ENCODE measurements at regions not wholly inside any gene's neighbourhood (a gene's known extent, or its start where the extent isn't known, plus 50 kb on each side); places are given as distances from the start of the nearest gene placed in this dataset.

GRCh38 chr14:95392841-95393240, 73.1 kb upstream of the CLMN start (continued):
- TF ChIP-seq, protein P1, sequence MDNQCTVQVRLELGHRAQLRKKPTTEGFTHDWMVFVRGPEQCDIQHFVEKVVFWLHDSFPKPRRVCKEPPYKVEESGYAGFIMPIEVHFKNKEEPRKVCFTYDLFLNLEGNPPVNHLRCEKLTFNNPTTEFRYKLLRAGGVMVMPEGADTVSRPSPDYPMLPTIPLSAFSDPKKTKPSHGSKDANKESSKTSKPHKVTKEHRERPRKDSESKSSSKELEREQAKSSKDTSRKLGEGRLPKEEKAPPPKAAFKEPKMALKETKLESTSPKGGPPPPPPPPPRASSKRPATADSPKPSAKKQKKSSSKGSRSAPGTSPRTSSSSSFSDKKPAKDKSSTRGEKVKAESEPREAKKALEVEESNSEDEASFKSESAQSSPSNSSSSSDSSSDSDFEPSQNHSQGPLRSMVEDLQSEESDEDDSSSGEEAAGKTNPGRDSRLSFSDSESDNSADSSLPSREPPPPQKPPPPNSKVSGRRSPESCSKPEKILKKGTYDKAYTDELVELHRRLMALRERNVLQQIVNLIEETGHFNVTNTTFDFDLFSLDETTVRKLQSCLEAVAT (IDR thresholded peaks at IDR 0.05), result no peak
- no peak for TF ChIP-seq SIX5 (IDR thresholded peaks at IDR 0.05; ENCODE audit: low read depth, low read length, severe bottlenecking)

DNA sequence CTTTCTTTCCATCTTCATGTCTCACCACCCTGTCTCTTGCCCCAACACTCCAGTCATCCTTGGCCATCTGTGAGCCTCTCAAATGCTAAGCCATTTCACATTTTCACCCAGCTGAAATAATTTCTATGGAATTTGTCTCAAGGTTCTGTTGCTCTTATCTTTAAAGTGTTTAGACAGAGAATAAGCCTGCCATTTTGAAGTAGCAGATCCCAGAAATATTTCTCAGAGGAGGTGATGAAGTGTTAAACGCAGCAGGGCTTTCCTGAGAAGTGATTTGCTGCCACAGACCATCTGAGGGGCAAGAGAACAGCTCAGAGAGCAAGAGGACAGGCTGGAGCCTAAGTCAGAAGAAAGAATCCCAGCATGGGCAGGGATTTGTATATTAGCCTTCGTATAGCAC, 71.6 kb upstream of the CLMN start:
- FAIRE-seq, result no peak
- BruUV-seq (replicated peaks), result no TSS peak
- 44% methylated on average over 2 of the region's 2 CpGs for WGBS (ENCODE audit: insufficient coverage, insufficient replicate concordance, low lambda C conversion rate, missing lambda C conversion rate)
- Histone ChIP-seq H3K4me1 (ENCODE audit: control insufficient read depth, insufficient read depth, low read length) (peaks cover 5% of the 10 kb centered on the region), H3K4me3 (no peak overlapping the region), H3K79me2 (ENCODE audit: control insufficient read depth, insufficient read depth, low read length) (no peaks in the 10 kb centered on the region), H3K9ac (ENCODE audit: control insufficient read depth, insufficient read depth, low read length) (no peak overlapping the region), H4K20me1 (ENCODE audit: control insufficient read depth, insufficient read depth) (no peaks in the 10 kb centered on the region), H3K27me3 (replicated peaks in 1 of 2; ENCODE audit: control insufficient read depth in 2 of 2, insufficient read depth in 2 of 2, low read length in 1 of 2) (no peaks in the 10 kb centered on the region; a peak in 1 of 4 replicates), H3K27ac (ENCODE audit: control insufficient read depth, insufficient read depth) (no peak overlapping the region), H3K4me2 (ENCODE audit: control insufficient read depth, insufficient read depth) (no peak overlapping the region), H2AFZ (ENCODE audit: control insufficient read depth, low read depth, low read length) (no peak overlapping the region), H3K9me3 (replicated peaks; ENCODE audit: control insufficient read depth, insufficient read depth, low read length) (no peaks in the 10 kb centered on the region), H3K36me3 (ENCODE audit: control insufficient read depth in 2 of 2, insufficient read depth in 2 of 2, low read length in 1 of 2) (no peaks in the 10 kb centered on the region)
- in situ Hi-C loops (cut with MboI) (loop anchor here (25.0 kb wide), 1 partner anchor 704 kb away; no protein-coding TSS in a partner anchor), intact Hi-C loops (cut with micrococcal nuclease; ENCODE audit: unreplicated experiment) (no loop called here)
- SMC1A ChIA-PET (ENCODE audit: uncharacterized antibody, unreplicated experiment), result interaction anchor here (0.6 kb wide), 1 partner anchor 151 kb away, joined by 3 read pairs; no protein-coding TSS in a partner anchor
- CTCF ChIA-PET, result interaction anchor here (0.7 kb wide), 1 partner anchor 62 kb away, joined by 3 read pairs; no protein-coding TSS in a partner anchor
- POLR2A ChIA-PET, result no interaction called here
- RAD21 ChIA-PET (ENCODE audit: unreplicated experiment), result no interaction called here
- DNase-seq (ENCODE audit: low read depth, low spot score), result no peak
- no peak for ATAC-seq
- TF ChIP-seq SKIL (IDR thresholded peaks at IDR 0.05; ENCODE audit: low read depth, poor library complexity, severe bottlenecking), result no peak
- TF ChIP-seq, protein P2, sequence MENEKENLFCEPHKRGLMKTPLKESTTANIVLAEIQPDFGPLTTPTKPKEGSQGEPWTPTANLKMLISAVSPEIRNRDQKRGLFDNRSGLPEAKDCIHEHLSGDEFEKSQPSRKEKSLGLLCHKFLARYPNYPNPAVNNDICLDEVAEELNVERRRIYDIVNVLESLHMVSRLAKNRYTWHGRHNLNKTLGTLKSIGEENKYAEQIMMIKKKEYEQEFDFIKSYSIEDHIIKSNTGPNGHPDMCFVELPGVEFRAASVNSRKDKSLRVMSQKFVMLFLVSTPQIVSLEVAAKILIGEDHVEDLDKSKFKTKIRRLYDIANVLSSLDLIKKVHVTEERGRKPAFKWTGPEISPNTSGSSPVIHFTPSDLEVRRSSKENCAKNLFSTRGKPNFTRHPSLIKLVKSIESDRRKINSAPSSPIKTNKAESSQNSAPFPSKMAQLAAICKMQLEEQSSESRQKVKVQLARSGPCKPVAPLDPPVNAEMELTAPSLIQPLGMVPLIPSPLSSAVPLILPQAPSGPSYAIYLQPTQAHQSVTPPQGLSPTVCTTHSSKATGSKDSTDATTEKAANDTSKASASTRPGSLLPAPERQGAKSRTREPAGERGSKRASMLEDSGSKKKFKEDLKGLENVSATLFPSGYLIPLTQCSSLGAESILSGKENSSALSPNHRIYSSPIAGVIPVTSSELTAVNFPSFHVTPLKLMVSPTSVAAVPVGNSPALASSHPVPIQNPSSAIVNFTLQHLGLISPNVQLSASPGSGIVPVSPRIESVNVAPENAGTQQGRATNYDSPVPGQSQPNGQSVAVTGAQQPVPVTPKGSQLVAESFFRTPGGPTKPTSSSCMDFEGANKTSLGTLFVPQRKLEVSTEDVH (IDR thresholded peaks at IDR 0.05; ENCODE audit: low read depth, partially characterized antibody), result no peak
- TF ChIP-seq HDAC2 (IDR thresholded peaks at IDR 0.05), result no peak
- no peak for TF ChIP-seq CBFB (IDR thresholded peaks at IDR 0.05; ENCODE audit: low read depth)
- TF ChIP-seq ATF2 (IDR thresholded peaks at IDR 0.05; ENCODE audit: low read length), result no peak
- no peak for TF ChIP-seq E4F1 (IDR thresholded peaks at IDR 0.05; ENCODE audit: borderline replicate concordance, partially characterized antibody)
- TF ChIP-seq HCFC1 (IDR thresholded peaks at IDR 0.05; ENCODE audit: low read length), result no peak
- TF ChIP-seq YBX1 (IDR thresholded peaks at IDR 0.05), result no peak
- TF ChIP-seq EED (IDR thresholded peaks at IDR 0.05; ENCODE audit: low read depth), result no peak
- TF ChIP-seq ZZZ3 (IDR thresholded peaks at IDR 0.05; ENCODE audit: control insufficient read depth, insufficient read length, low read depth), result no peak
- TF ChIP-seq SREBF2 (IDR thresholded peaks at IDR 0.05; ENCODE audit: low read length), result no peak

Data from GM12878 (cell line).